ENCODE measurements at regions not wholly inside any gene's neighbourhood (a gene's known extent, or its start where the extent isn't known, plus 50 kb on each side); places are given as distances from the start of the nearest gene placed in this dataset.

DNA sequence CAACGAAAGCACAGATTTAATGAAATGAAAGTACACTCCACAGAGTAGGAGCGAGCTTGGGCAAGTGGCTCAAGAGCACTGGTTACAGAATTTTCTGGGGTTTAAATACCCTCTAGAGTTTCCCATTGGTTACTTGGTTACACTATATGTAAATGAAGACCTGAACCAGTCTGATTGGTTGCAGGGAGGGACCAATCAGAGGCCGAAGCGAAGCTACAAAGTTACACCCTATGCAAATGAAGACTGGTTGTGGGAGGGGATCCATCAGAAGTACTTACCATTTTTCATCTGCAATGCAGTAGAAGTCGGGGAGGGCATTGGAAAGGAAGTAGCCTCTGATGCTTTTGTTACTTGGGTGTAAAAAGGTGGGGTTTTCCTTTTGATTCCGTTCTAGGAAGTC, 132.0 kb downstream of the PMP22 start:
- no peak overlapping the region for H3K4me3 Mint-ChIP-seq
- no peaks in the 10 kb centered on the region for H3K36me3 ChIP-seq (ENCODE audit: control insufficient read depth, insufficient read depth, low read length)

DNA sequence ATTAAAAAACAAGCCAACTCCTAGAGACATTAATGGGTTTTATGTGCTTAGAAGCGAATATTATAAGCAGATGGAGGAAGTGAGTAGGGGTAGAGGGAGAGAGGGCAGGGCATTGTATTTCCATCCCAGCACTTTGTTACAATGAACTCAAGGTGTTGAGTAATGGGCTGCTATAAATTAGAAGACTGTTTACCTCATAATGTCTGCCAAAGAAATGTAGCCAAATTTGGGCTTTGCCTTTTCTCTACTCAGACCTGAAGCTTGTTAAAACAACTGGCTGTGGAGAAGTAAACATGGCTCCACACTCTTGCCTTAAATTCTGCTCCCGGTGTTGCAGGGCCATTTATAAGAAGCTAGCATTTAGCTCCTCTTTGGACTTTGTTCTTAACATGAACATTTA, 134.7 kb downstream of the PMP22 start:
- Histone ChIP-seq H3K4me1 (ENCODE audit: control insufficient read depth, insufficient read depth, low read length) (no peaks in the 10 kb centered on the region), H3K4me3 (ENCODE audit: low read length) (no peak overlapping the region), H3K27ac (ENCODE audit: low read depth, low read length) (no peak overlapping the region), H3K36me3 (ENCODE audit: control insufficient read depth, insufficient read depth, low read length) (no peaks in the 10 kb centered on the region), H3K9ac (ENCODE audit: extremely low read depth, low read length, poor library complexity, severe bottlenecking) (no peak overlapping the region), H3K9me3 (ENCODE audit: control insufficient read depth, low read length) (no peaks in the 10 kb centered on the region), H3K27me3 (ENCODE audit: control insufficient read depth, insufficient read depth, low read length, poor library complexity, severe bottlenecking) (no peaks in the 10 kb centered on the region)
- Mint-ChIP-seq H3K27ac (no peak overlapping the region), H3K27me3 (ENCODE audit: insufficient read depth) (no peaks in the 10 kb centered on the region), H3K4me3 (no peak overlapping the region), H3K9me3 (peaks cover 3% of the 10 kb centered on the region), H3K36me3 (ENCODE audit: low read depth) (no peaks in the 10 kb centered on the region), H3K4me1 (no peaks in the 10 kb centered on the region)
- 89 to 94% methylated on average over 2 of the region's 2 CpGs for WGBS, 2 experiments (ENCODE audit: insufficient coverage in 1 of 2, insufficient read length in 1 of 2)
- DNase-seq, result no peak
- TF ChIP-seq, protein P1, sequence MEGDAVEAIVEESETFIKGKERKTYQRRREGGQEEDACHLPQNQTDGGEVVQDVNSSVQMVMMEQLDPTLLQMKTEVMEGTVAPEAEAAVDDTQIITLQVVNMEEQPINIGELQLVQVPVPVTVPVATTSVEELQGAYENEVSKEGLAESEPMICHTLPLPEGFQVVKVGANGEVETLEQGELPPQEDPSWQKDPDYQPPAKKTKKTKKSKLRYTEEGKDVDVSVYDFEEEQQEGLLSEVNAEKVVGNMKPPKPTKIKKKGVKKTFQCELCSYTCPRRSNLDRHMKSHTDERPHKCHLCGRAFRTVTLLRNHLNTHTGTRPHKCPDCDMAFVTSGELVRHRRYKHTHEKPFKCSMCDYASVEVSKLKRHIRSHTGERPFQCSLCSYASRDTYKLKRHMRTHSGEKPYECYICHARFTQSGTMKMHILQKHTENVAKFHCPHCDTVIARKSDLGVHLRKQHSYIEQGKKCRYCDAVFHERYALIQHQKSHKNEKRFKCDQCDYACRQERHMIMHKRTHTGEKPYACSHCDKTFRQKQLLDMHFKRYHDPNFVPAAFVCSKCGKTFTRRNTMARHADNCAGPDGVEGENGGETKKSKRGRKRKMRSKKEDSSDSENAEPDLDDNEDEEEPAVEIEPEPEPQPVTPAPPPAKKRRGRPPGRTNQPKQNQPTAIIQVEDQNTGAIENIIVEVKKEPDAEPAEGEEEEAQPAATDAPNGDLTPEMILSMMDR (conservative IDR thresholded peaks at IDR 0.05), result no peak

More for the DNA sequence above, 132.0 kb downstream of the PMP22 start:
- Histone ChIP-seq H3K27me3 (ENCODE audit: control insufficient read depth, insufficient read depth, low read length, poor library complexity, severe bottlenecking) (no peaks in the 10 kb centered on the region), H3K9me3 (ENCODE audit: control insufficient read depth, low read length) (no peaks in the 10 kb centered on the region), H3K9ac (ENCODE audit: extremely low read depth, low read length, poor library complexity, severe bottlenecking) (no peak overlapping the region), H3K27ac (ENCODE audit: low read depth, low read length) (no peak overlapping the region), H3K4me1 (ENCODE audit: control insufficient read depth, insufficient read depth, low read length) (no peaks in the 10 kb centered on the region), H3K4me3 (ENCODE audit: low read length) (no peak overlapping the region)
- Mint-ChIP-seq H3K27me3 (ENCODE audit: insufficient read depth) (no peaks in the 10 kb centered on the region), H3K27ac (no peak overlapping the region), H3K36me3 (ENCODE audit: low read depth) (no peaks in the 10 kb centered on the region), H3K9me3 (peaks cover 3% of the 10 kb centered on the region), H3K4me1 (no peaks in the 10 kb centered on the region)
- 95% methylated on average over 3 to 6 of the region's 6 CpGs for WGBS, 2 experiments (ENCODE audit: insufficient coverage in 1 of 2, insufficient read length in 1 of 2)
- DNase-seq, result no peak
- TF ChIP-seq, protein P1 (conservative IDR thresholded peaks at IDR 0.05), result no peak

DNA sequence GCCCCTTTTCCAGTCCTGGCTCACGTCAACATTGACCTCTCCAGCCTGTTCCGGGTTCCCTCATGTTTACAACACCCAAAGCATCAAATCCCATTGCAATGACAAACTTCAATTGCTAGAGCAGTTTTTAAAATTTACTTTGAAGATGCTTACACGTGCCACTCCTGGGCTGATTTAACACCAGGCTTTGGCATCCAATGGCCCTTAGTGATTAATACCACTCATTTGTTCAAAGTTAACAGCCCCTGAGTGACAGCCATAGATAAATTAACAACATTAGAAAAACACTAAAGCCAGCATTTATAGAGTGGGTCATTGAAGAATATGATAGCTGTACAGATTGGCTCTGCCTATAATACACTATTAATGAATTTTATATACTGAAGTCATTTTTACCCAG, 135.1 kb downstream of the PMP22 start:
- Histone ChIP-seq H3K27ac (ENCODE audit: low read depth, low read length) (no peak overlapping the region), H3K9me3 (ENCODE audit: control insufficient read depth, low read length) (no peaks in the 10 kb centered on the region), H3K27me3 (ENCODE audit: control insufficient read depth, insufficient read depth, low read length, poor library complexity, severe bottlenecking) (no peaks in the 10 kb centered on the region), H3K36me3 (ENCODE audit: control insufficient read depth, insufficient read depth, low read length) (no peaks in the 10 kb centered on the region), H3K9ac (ENCODE audit: extremely low read depth, low read length, poor library complexity, severe bottlenecking) (no peak overlapping the region), H3K4me3 (ENCODE audit: low read length) (no peak overlapping the region), H3K4me1 (ENCODE audit: control insufficient read depth, insufficient read depth, low read length) (no peaks in the 10 kb centered on the region)
- 86 to 95% methylated on average over 3 of the region's 3 CpGs for WGBS, 2 experiments (ENCODE audit: insufficient coverage in 1 of 2, insufficient read length in 1 of 2)
- Mint-ChIP-seq H3K9me3 (peaks cover 3% of the 10 kb centered on the region), H3K27ac (no peak overlapping the region), H3K36me3 (ENCODE audit: low read depth) (no peaks in the 10 kb centered on the region), H3K4me1 (no peaks in the 10 kb centered on the region), H3K27me3 (ENCODE audit: insufficient read depth) (no peaks in the 10 kb centered on the region), H3K4me3 (no peak overlapping the region)
- DNase-seq, result no peak
- TF ChIP-seq, protein P1 (conservative IDR thresholded peaks at IDR 0.05), result no peak
